Neural progenitor cell (in vitro differentiated cells): ENCODE measurements at regions not wholly inside any gene's neighbourhood (a gene's known extent, or its start where the extent isn't known, plus 50 kb on each side); places are given as distances from the start of the nearest gene placed in this dataset.

Experiments
- CTCF ChIP-seq: fragments of 200-600 bp; sonication (generic); IDR thresholded peaks from 2 replicates; pipeline ENCODE4 v1.5.1; 2017; ENCODE audit warnings: antibody characterized with exemption, mild to moderate bottlenecking
- EZH2 ChIP-seq: fragments of 200-600 bp; sonication (generic); IDR thresholded peaks from 2 replicates; pipeline ENCODE4 v1.6.1; 2017; ENCODE audit warnings: antibody characterized with exemption, mild to moderate bottlenecking, moderate library complexity
- EZH2phosphoT487 ChIP-seq: fragments of 200-600 bp; sonication (generic); IDR thresholded peaks from 2 replicates; pipeline ENCODE4 v1.6.1; 2017; ENCODE audit warnings: antibody characterized with exemption

GRCh38 chr4:41487868-41488440 lies 50.0 kb upstream of the LIMCH1 start:
- TF ChIP-seq EZH2phosphoT487 (no peak), CTCF (no peak), EZH2 (no peak)
